BLaER1 (cell line): ENCODE measurements at regions not wholly inside any gene's neighbourhood (a gene's known extent, or its start where the extent isn't known, plus 50 kb on each side); places are given as distances from the start of the nearest gene placed in this dataset.

Experiments
- H3K27ac ChIP-seq: shearing (Covaris generic); formaldehyde crosslinking; 2 replicates; pipeline ENCODE4 v1.8.1; 2022
- H3K27me3 ChIP-seq: shearing (Covaris generic); formaldehyde crosslinking; 2 replicates; pipeline ENCODE4 v1.8.1; 2022
- H3K36me3 ChIP-seq: shearing (Covaris generic); formaldehyde crosslinking; 2 replicates; pipeline ENCODE4 v1.8.1; 2022
- H3K4me1 ChIP-seq: shearing (Covaris generic); formaldehyde crosslinking; 2 replicates; pipeline ENCODE4 v1.8.1; 2022
- H3K4me2 ChIP-seq: shearing (Covaris generic); formaldehyde crosslinking; 2 replicates; pipeline ENCODE4 v1.8.1; 2022
- H3K4me3 ChIP-seq: shearing (Covaris generic); formaldehyde crosslinking; 2 replicates; pipeline ENCODE4 v1.8.1; 2022
- H3K9ac ChIP-seq: shearing (Covaris generic); formaldehyde crosslinking; 2 replicates; pipeline ENCODE4 v1.8.1; 2022
- H3K9me3 ChIP-seq: shearing (Covaris generic); formaldehyde crosslinking; 2 replicates; pipeline ENCODE4 v1.8.1; 2022
- H4K20me1 ChIP-seq: shearing (Covaris generic); formaldehyde crosslinking; 2 replicates; pipeline ENCODE4 v1.8.1; 2022
- Cebpa-rat ChIP-seq: shearing (Covaris generic); IDR thresholded peaks from 2 replicates; pipeline ENCODE4 v1.8.1; 2022

- no peak overlapping the region for H3K9ac ChIP-seq
- no peaks in the 10 kb centered on the region for H3K9me3 ChIP-seq
- H3K4me1 ChIP-seq = no peaks in the 10 kb centered on the region
- H3K27me3 ChIP-seq = no peaks in the 10 kb centered on the region
- no peak overlapping the region for H3K4me3 ChIP-seq
- H4K20me1 ChIP-seq = no peaks in the 10 kb centered on the region
- H3K27ac ChIP-seq = no peak overlapping the region
- no peak for TF ChIP-seq Cebpa-rat
- H3K4me2 ChIP-seq = no peak overlapping the region
- no peaks in the 10 kb centered on the region for H3K36me3 ChIP-seq
These were observed 180.2 kb upstream of the FAM3C start for GRCh38 chr7:121576148-121576917.

- Histone ChIP-seq H4K20me1 (no peaks in the 10 kb centered on the region), H3K4me3 (no peak overlapping the region), H3K27ac (no peak overlapping the region), H3K9me3 (no peaks in the 10 kb centered on the region), H3K4me1 (peaks cover 3% of the 10 kb centered on the region; the same call in 1 of the 2 replicates), H3K36me3 (no peaks in the 10 kb centered on the region), H3K27me3 (no peaks in the 10 kb centered on the region), H3K4me2 (no peak overlapping the region), H3K9ac (no peak overlapping the region)
- TF ChIP-seq Cebpa-rat = no peak
These were observed 179.2 kb upstream of the FAM3C start for GRCh38 chr7:121575194-121575765.

GRCh38 chr7:121574109-121574508 lies 178.0 kb upstream of the FAM3C start:
- no peaks in the 10 kb centered on the region for H3K9me3 ChIP-seq
- H3K9ac ChIP-seq = no peak overlapping the region
- TF ChIP-seq Cebpa-rat = no peak
- H3K27me3 ChIP-seq = no peaks in the 10 kb centered on the region
- H3K4me3 ChIP-seq = no peak overlapping the region
- no peak overlapping the region for H3K27ac ChIP-seq
- peaks cover 12% of the 10 kb centered on the region for H3K4me1 ChIP-seq
- no peaks in the 10 kb centered on the region for H3K36me3 ChIP-seq
- no peaks in the 10 kb centered on the region for H4K20me1 ChIP-seq
- H3K4me2 ChIP-seq = no peak overlapping the region

- Histone ChIP-seq H3K4me2 (no peak overlapping the region), H3K27ac (no peak overlapping the region), H3K36me3 (no peaks in the 10 kb centered on the region), H3K9me3 (no peaks in the 10 kb centered on the region), H3K4me1 (peaks cover 12% of the 10 kb centered on the region), H4K20me1 (no peaks in the 10 kb centered on the region), H3K4me3 (no peak overlapping the region), H3K27me3 (no peaks in the 10 kb centered on the region), H3K9ac (no peak overlapping the region)
- TF ChIP-seq Cebpa-rat = no peak
These were observed 176.5 kb upstream of the FAM3C start for GRCh38 chr7:121572615-121573014.

- Histone ChIP-seq H3K4me3 (no peak overlapping the region), H3K36me3 (no peaks in the 10 kb centered on the region), H3K9ac (no peak overlapping the region), H3K27ac (no peak overlapping the region), H3K27me3 (no peaks in the 10 kb centered on the region), H3K4me2 (no peak overlapping the region), H4K20me1 (no peaks in the 10 kb centered on the region), H3K9me3 (no peaks in the 10 kb centered on the region), H3K4me1 (peaks cover 12% of the 10 kb centered on the region)
- TF ChIP-seq Cebpa-rat = no peak
These were observed 174.3 kb upstream of the FAM3C start for GRCh38 chr7:121570365-121570764.

- Histone ChIP-seq H3K27me3 (no peaks in the 10 kb centered on the region), H3K4me3 (no peak overlapping the region), H3K4me1 (no peaks in the 10 kb centered on the region), H3K9me3 (no peaks in the 10 kb centered on the region), H3K9ac (no peak overlapping the region), H4K20me1 (no peaks in the 10 kb centered on the region), H3K36me3 (no peaks in the 10 kb centered on the region), H3K4me2 (no peak overlapping the region), H3K27ac (no peak overlapping the region)
- no peak for TF ChIP-seq Cebpa-rat
These were observed 167.1 kb upstream of the FAM3C start for GRCh38 chr7:121563177-121563576.

GRCh38 chr7:121562259-121562658 lies 166.2 kb upstream of the FAM3C start:
- Histone ChIP-seq H3K36me3 (no peaks in the 10 kb centered on the region), H3K9me3 (no peaks in the 10 kb centered on the region), H3K9ac (no peak overlapping the region), H3K27ac (no peak overlapping the region), H3K4me2 (no peak overlapping the region), H4K20me1 (no peaks in the 10 kb centered on the region), H3K4me1 (no peaks in the 10 kb centered on the region), H3K4me3 (no peak overlapping the region), H3K27me3 (no peaks in the 10 kb centered on the region)
- no peak for TF ChIP-seq Cebpa-rat

- H3K27me3 ChIP-seq = no peaks in the 10 kb centered on the region
- no peaks in the 10 kb centered on the region for H3K4me1 ChIP-seq
- H3K9ac ChIP-seq = no peak overlapping the region
- no peak overlapping the region for H3K4me3 ChIP-seq
- no peaks in the 10 kb centered on the region for H3K9me3 ChIP-seq
- H4K20me1 ChIP-seq = no peaks in the 10 kb centered on the region
- H3K27ac ChIP-seq = no peak overlapping the region
- no peak for TF ChIP-seq Cebpa-rat
- no peak overlapping the region for H3K4me2 ChIP-seq
- H3K36me3 ChIP-seq = no peaks in the 10 kb centered on the region
These were observed 165.6 kb upstream of the FAM3C start for GRCh38 chr7:121561717-121562116.

- H3K4me3 ChIP-seq = no peak overlapping the region
- no peak overlapping the region for H3K4me2 ChIP-seq
- no peaks in the 10 kb centered on the region for H3K4me1 ChIP-seq
- no peaks in the 10 kb centered on the region for H4K20me1 ChIP-seq
- no peak overlapping the region for H3K27ac ChIP-seq
- H3K36me3 ChIP-seq = no peaks in the 10 kb centered on the region
- no peak overlapping the region for H3K9ac ChIP-seq
- H3K27me3 ChIP-seq = no peaks in the 10 kb centered on the region
- no peak for TF ChIP-seq Cebpa-rat
- H3K9me3 ChIP-seq = no peaks in the 10 kb centered on the region
These were observed 164.3 kb upstream of the FAM3C start for GRCh38 chr7:121560267-121560990.

GRCh38 chr7:121558288-121558687 lies 162.2 kb upstream of the FAM3C start:
- H3K27me3 ChIP-seq = no peaks in the 10 kb centered on the region
- H3K9me3 ChIP-seq = no peaks in the 10 kb centered on the region
- no peaks in the 10 kb centered on the region for H3K4me1 ChIP-seq
- H3K4me3 ChIP-seq = no peak overlapping the region
- H4K20me1 ChIP-seq = no peaks in the 10 kb centered on the region
- TF ChIP-seq Cebpa-rat = no peak
- no peaks in the 10 kb centered on the region for H3K36me3 ChIP-seq
- H3K27ac ChIP-seq = no peak overlapping the region
- H3K4me2 ChIP-seq = no peak overlapping the region
- no peak overlapping the region for H3K9ac ChIP-seq
